Neural cell (in vitro differentiated cells): ENCODE measurements at regions not wholly inside any gene's neighbourhood (a gene's known extent, or its start where the extent isn't known, plus 50 kb on each side); places are given as distances from the start of the nearest gene placed in this dataset.

ENCODE experiments used
- H2AFZ ChIP-seq: fragments of 200-600, 300-800 bp; sonication (generic), shearing (Covaris generic); 2 replicates; pipeline ENCODE4 v1.6.0; 2014; ENCODE audit warnings: low read depth, mild to moderate bottlenecking, antibody characterized with exemption, low read length, moderate library complexity
- H3F3A ChIP-seq: fragments of 200-600 bp; shearing (Covaris generic); 2 replicates; pipeline ENCODE4 v1.6.1; 2016; ENCODE audit warnings: mild to moderate bottlenecking, moderate library complexity, mixed read lengths, antibody characterized with exemption, low read length; ENCODE audit not compliant: insufficient read depth, poor library complexity, severe bottlenecking
- H3K27ac ChIP-seq: fragments of 200-600, 300-800 bp; sonication (generic), shearing (Covaris generic); 2 replicates; pipeline ENCODE4 v1.5.1; 2014; ENCODE audit warnings: mild to moderate bottlenecking, low read length, moderate library complexity
- H3K27me3 ChIP-seq: fragments of 300-800, 200-600 bp; sonication (generic), shearing (Covaris generic); 2 replicates; pipeline ENCODE4 v1.6.0; 2014; ENCODE audit warnings: mild to moderate bottlenecking, low read depth, low read length, moderate library complexity; ENCODE audit not compliant: insufficient read depth
- H3K36me3 ChIP-seq: fragments of 300-800, 200-600 bp; sonication (generic), shearing (Covaris generic); 2 replicates; pipeline ENCODE4 v1.5.1; 2014; ENCODE audit warnings: mild to moderate bottlenecking, antibody characterized with exemption, low read length, moderate library complexity; ENCODE audit not compliant: insufficient read depth
- H3K4me2 ChIP-seq: fragments of 300-800, 200-600 bp; sonication (generic), shearing (Covaris generic); 2 replicates; pipeline ENCODE4 v1.6.0; 2014; ENCODE audit warnings: mild to moderate bottlenecking, low read length
- H3K4me3 ChIP-seq: fragments of 300-800, 200-600 bp; sonication (generic), shearing (Covaris generic); 2 replicates; pipeline ENCODE4 v1.5.1; 2014; ENCODE audit warnings: mild to moderate bottlenecking, low read length, moderate library complexity
- H3K79me2 ChIP-seq: fragments of 200-600 bp; shearing (Covaris generic); replicated peaks from 2 replicates; pipeline ENCODE4 v1.6.0; 2014; ENCODE audit warnings: mild to moderate bottlenecking, low read length, moderate library complexity; ENCODE audit not compliant: insufficient read depth
- H3K9ac ChIP-seq: fragments of 300-800, 200-600 bp; sonication (generic), shearing (Covaris generic); 2 replicates; pipeline ENCODE4 v1.6.1; 2016; ENCODE audit warnings: mild to moderate bottlenecking, low read length, mixed read lengths
- H3K9me2 ChIP-seq: fragments of 200-600 bp; shearing (Covaris generic); 2 replicates; pipeline ENCODE4 v1.6.1; 2016; ENCODE audit warnings: mild to moderate bottlenecking, low read length, mixed read lengths; ENCODE audit not compliant: insufficient read depth
- H3K9me3 ChIP-seq: fragments of 200-600, 300-800 bp; sonication (generic), shearing (Covaris generic); 2 replicates; pipeline ENCODE4 v1.6.1; 2016; ENCODE audit warnings: mild to moderate bottlenecking, mixed run types, low read length, moderate library complexity, mixed read lengths
- H4K20me1 ChIP-seq: fragments of 200-600 bp; shearing (Covaris generic); 2 replicates; pipeline ENCODE4 v1.6.1; 2016; ENCODE audit warnings: mild to moderate bottlenecking, mixed run types; ENCODE audit not compliant: insufficient read depth
- CTCF ChIP-seq: fragments of 450-650 bp; IDR thresholded peaks from 2 replicates; pipeline ENCODE4 v1.5.1; 2014; ENCODE audit warnings: antibody characterized with exemption, mild to moderate bottlenecking, moderate library complexity; ENCODE audit not compliant: poor library complexity, severe bottlenecking
- EP300 ChIP-seq: fragments of 450-650 bp; conservative IDR thresholded peaks from 2 replicates; pipeline ENCODE4 v1.6.1; 2014; ENCODE audit warnings: antibody characterized with exemption, mild to moderate bottlenecking, moderate library complexity; ENCODE audit not compliant: poor library complexity, severe bottlenecking
- EZH2 ChIP-seq: fragments of 200-600, 300-800 bp; shearing (Covaris generic), sonication (generic); IDR thresholded peaks from 2 replicates; pipeline ENCODE4 v1.6.1; 2014; ENCODE audit warnings: antibody characterized with exemption, low read length, borderline replicate concordance, mild to moderate bottlenecking; ENCODE audit not compliant: insufficient read depth, poor library complexity, severe bottlenecking
- MXI1 ChIP-seq: fragments of 450-650 bp; conservative IDR thresholded peaks from 2 replicates; pipeline ENCODE4 v1.6.1; 2014; ENCODE audit warnings: antibody characterized with exemption, mild to moderate bottlenecking; ENCODE audit not compliant: poor library complexity, severe bottlenecking
- POLR2AphosphoS5 ChIP-seq: IDR thresholded peaks from 2 replicates; pipeline ENCODE4 v1.6.1; 2012
- RAD21 ChIP-seq: fragments of 450-650 bp; conservative IDR thresholded peaks from 2 replicates; pipeline ENCODE4 v1.6.1; 2014; ENCODE audit warnings: antibody characterized with exemption, mild to moderate bottlenecking, moderate library complexity
- REST ChIP-seq: IDR thresholded peaks from 2 replicates; pipeline ENCODE4 v1.6.1; 2012; ENCODE audit warnings: borderline replicate concordance
- SMC3 ChIP-seq: fragments of 450-650 bp; conservative IDR thresholded peaks from 2 replicates; pipeline ENCODE4 v1.6.1; 2014; ENCODE audit warnings: antibody characterized with exemption, mild to moderate bottlenecking, moderate library complexity; ENCODE audit not compliant: poor library complexity
- TAF1 ChIP-seq: IDR thresholded peaks from 2 replicates; pipeline ENCODE4 v1.6.1; 2012; ENCODE audit warnings: low read depth

GRCh38 chr1:22253012-22253790 lies 110.3 kb upstream of the WNT4 start:
- Histone ChIP-seq H3F3A (no peaks in the 10 kb centered on the region), H3K9ac (no peak overlapping the region), H3K36me3 (no peaks in the 10 kb centered on the region), H3K27ac (no peak overlapping the region), H3K4me3 (no peak overlapping the region), H3K79me2 (no peaks in the 10 kb centered on the region), H4K20me1 (no peaks in the 10 kb centered on the region), H3K4me2 (no peak overlapping the region), H3K9me3 (no peaks in the 10 kb centered on the region), H2AFZ (no peak overlapping the region), H3K27me3 (no peaks in the 10 kb centered on the region), H3K9me2 (no peaks in the 10 kb centered on the region)
- no peak for TF ChIP-seq RAD21
- no peak for TF ChIP-seq MXI1
- TF ChIP-seq EP300 = no peak
- no peak for TF ChIP-seq TAF1
- TF ChIP-seq CTCF = no peak
- no peak for TF ChIP-seq POLR2AphosphoS5
- TF ChIP-seq SMC3 = no peak
- no peak for TF ChIP-seq REST
- TF ChIP-seq EZH2 = no peak

GRCh38 chr1:22254756-22255155 lies 111.9 kb upstream of the WNT4 start:
- H3K4me2 ChIP-seq = no peak overlapping the region
- no peak overlapping the region for H2AFZ ChIP-seq
- H3K9me2 ChIP-seq = no peaks in the 10 kb centered on the region
- H3K79me2 ChIP-seq = no peaks in the 10 kb centered on the region
- H4K20me1 ChIP-seq = no peaks in the 10 kb centered on the region
- no peak overlapping the region for H3K27ac ChIP-seq
- H3K9me3 ChIP-seq = no peaks in the 10 kb centered on the region
- H3K27me3 ChIP-seq = no peaks in the 10 kb centered on the region
- TF ChIP-seq TAF1 (no peak), SMC3 (no peak), CTCF (no peak)
- no peak overlapping the region for H3K9ac ChIP-seq
- H3K4me3 ChIP-seq = no peak overlapping the region
- H3F3A ChIP-seq = no peaks in the 10 kb centered on the region
- no peaks in the 10 kb centered on the region for H3K36me3 ChIP-seq
